MM.1S (cell line): ENCODE measurements at regions not wholly inside any gene's neighbourhood (a gene's known extent, or its start where the extent isn't known, plus 50 kb on each side); places are given as distances from the start of the nearest gene placed in this dataset.

ENCODE experiments used
- DNase-seq: peaks from one replicate; pipeline ENCODE4 v3.0.0-alpha.2; 2015
- H2AFZ ChIP-seq: fragments of 300-600 bp; sonication (generic); 2 replicates; pipeline ENCODE4 v1.6.0; 2016; ENCODE audit warnings: antibody characterized with exemption, low read length
- H3F3A ChIP-seq: fragments of 300-600 bp; sonication (generic); 2 replicates; pipeline ENCODE4 v1.6.1; 2016; ENCODE audit warnings: mild to moderate bottlenecking, antibody characterized with exemption, low read length, moderate library complexity, mixed read lengths; ENCODE audit not compliant: insufficient read depth
- H3K27ac ChIP-seq: fragments of 300-600 bp; sonication (generic); 2 replicates; pipeline ENCODE4 v1.5.1; 2016; ENCODE audit warnings: mild to moderate bottlenecking, low read length
- H3K27me3 ChIP-seq: fragments of 300-600 bp; sonication (generic); replicated peaks from 2 replicates; pipeline ENCODE4 v1.6.0; 2016; ENCODE audit warnings: low read length; ENCODE audit not compliant: insufficient read depth
- H3K36me3 ChIP-seq: fragments of 300-600 bp; sonication (generic); replicated peaks from 2 replicates; pipeline ENCODE4 v1.6.1; 2016; ENCODE audit warnings: mild to moderate bottlenecking, low read length, mixed read lengths; ENCODE audit not compliant: insufficient read depth
- H3K4me1 ChIP-seq: fragments of 300-600 bp; sonication (generic); 2 replicates; pipeline ENCODE4 v1.6.1; 2016; ENCODE audit warnings: low read length, mixed read lengths
- H3K4me2 ChIP-seq: fragments of 300-600 bp; sonication (generic); 2 replicates; pipeline ENCODE4 v1.6.0; 2016; ENCODE audit warnings: low read depth, low read length
- H3K4me3 ChIP-seq: fragments of 300-600 bp; sonication (generic); 2 replicates; pipeline ENCODE4 v1.5.1; 2016; ENCODE audit warnings: low read length, mixed read lengths
- H3K79me2 ChIP-seq: fragments of 300-600 bp; sonication (generic); 2 replicates; pipeline ENCODE4 v1.6.1; 2016; ENCODE audit warnings: mixed run types, low read length, mixed read lengths
- H3K9ac ChIP-seq: fragments of 300-600 bp; sonication (generic); 2 replicates; pipeline ENCODE4 v1.6.1; 2016; ENCODE audit warnings: low read length, mixed read lengths
- H3K9me2 ChIP-seq: fragments of 300-600 bp; sonication (generic); replicated peaks from 2 replicates; pipeline ENCODE4 v1.6.1; 2016; ENCODE audit warnings: mild to moderate bottlenecking, low read length, mixed read lengths; ENCODE audit not compliant: insufficient read depth
- H3K9me3 ChIP-seq: fragments of 300-600 bp; sonication (generic); replicated peaks from 2 replicates; pipeline ENCODE4 v1.6.1; 2016; ENCODE audit warnings: mild to moderate bottlenecking, low read length, mixed read lengths; ENCODE audit not compliant: insufficient read depth
- H4K20me1 ChIP-seq: fragments of 300-600 bp; sonication (generic); 2 replicates; pipeline ENCODE4 v1.6.1; 2016; ENCODE audit warnings: mild to moderate bottlenecking, low read length, moderate library complexity, mixed read lengths; ENCODE audit not compliant: insufficient read depth
- EZH2 ChIP-seq: fragments of 300-600 bp; sonication (generic); optimal IDR thresholded peaks from 2 replicates; pipeline ENCODE3; 2017; ENCODE audit warnings: low read depth, mild to moderate bottlenecking, antibody characterized with exemption, low read length, mixed read lengths
- EZH2phosphoT487 ChIP-seq: fragments of 300-600 bp; sonication (generic); IDR thresholded peaks from 2 replicates; pipeline ENCODE4 v1.6.1; 2018; ENCODE audit warnings: antibody characterized with exemption, low read length
- TF ChIP-seq, protein P1 (sequence below): fragments of 300-600 bp; sonication (generic); IDR thresholded peaks from 2 replicates; pipeline ENCODE4 v1.5.1; 2016; ENCODE audit warnings: antibody characterized with exemption, low read length, mixed read lengths

DNA sequence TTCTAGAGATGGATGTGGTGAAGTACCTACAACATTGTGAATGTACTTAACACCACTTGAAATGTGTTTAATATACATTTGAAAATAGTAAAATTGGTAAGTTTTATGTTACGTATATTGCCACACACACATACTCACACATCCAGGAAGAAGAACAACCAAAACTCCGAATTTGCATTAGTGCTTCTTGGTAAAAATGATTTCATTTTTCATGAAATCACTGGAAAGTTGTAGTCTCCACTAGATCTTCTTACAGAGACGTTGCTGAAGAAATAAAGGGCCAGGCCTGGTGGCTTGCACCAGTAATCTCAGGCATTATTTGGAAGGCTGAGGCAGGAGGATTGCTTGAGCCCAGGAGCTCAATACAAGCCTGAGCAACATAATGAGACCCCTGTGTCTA, 118.6 kb upstream of the ZNF608 start:
- Histone ChIP-seq H3K36me3 (no peaks in the 10 kb centered on the region), H3K27ac (no peak overlapping the region), H3K4me1 (no peaks in the 10 kb centered on the region), H3K9ac (no peak overlapping the region), H3K4me2 (no peak overlapping the region), H3F3A (no peaks in the 10 kb centered on the region), H3K4me3 (no peak overlapping the region), H3K27me3 (no peaks in the 10 kb centered on the region), H2AFZ (no peak overlapping the region), H3K9me3 (no peaks in the 10 kb centered on the region), H3K79me2 (no peaks in the 10 kb centered on the region), H3K9me2 (no peaks in the 10 kb centered on the region), H4K20me1 (no peaks in the 10 kb centered on the region)
- no peak for DNase-seq
- no peak for TF ChIP-seq EZH2phosphoT487
- TF ChIP-seq, protein P1, sequence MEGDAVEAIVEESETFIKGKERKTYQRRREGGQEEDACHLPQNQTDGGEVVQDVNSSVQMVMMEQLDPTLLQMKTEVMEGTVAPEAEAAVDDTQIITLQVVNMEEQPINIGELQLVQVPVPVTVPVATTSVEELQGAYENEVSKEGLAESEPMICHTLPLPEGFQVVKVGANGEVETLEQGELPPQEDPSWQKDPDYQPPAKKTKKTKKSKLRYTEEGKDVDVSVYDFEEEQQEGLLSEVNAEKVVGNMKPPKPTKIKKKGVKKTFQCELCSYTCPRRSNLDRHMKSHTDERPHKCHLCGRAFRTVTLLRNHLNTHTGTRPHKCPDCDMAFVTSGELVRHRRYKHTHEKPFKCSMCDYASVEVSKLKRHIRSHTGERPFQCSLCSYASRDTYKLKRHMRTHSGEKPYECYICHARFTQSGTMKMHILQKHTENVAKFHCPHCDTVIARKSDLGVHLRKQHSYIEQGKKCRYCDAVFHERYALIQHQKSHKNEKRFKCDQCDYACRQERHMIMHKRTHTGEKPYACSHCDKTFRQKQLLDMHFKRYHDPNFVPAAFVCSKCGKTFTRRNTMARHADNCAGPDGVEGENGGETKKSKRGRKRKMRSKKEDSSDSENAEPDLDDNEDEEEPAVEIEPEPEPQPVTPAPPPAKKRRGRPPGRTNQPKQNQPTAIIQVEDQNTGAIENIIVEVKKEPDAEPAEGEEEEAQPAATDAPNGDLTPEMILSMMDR, result no peak
- no peak for TF ChIP-seq EZH2

GRCh38 chr5:124865603-124866354, 119.3 kb upstream of the ZNF608 start:
- Histone ChIP-seq H2AFZ (no peak overlapping the region), H3K9me2 (no peaks in the 10 kb centered on the region), H4K20me1 (no peaks in the 10 kb centered on the region), H3K9ac (no peak overlapping the region), H3F3A (no peaks in the 10 kb centered on the region), H3K27ac (no peak overlapping the region), H3K4me1 (no peaks in the 10 kb centered on the region), H3K27me3 (no peaks in the 10 kb centered on the region), H3K36me3 (no peaks in the 10 kb centered on the region), H3K79me2 (no peaks in the 10 kb centered on the region), H3K4me2 (no peak overlapping the region), H3K9me3 (no peaks in the 10 kb centered on the region), H3K4me3 (no peak overlapping the region)
- no peak for DNase-seq
- TF ChIP-seq, protein P1, result no peak
- no peak for TF ChIP-seq EZH2
- no peak for TF ChIP-seq EZH2phosphoT487

GRCh38 chr5:124866355-124867136, 120.1 kb upstream of the ZNF608 start:
- DNase-seq, result no peak
- TF ChIP-seq, protein P1, result no peak
- TF ChIP-seq EZH2, result no peak
- no peak for TF ChIP-seq EZH2phosphoT487
- no peaks in the 10 kb centered on the region for H4K20me1 ChIP-seq
- no peak overlapping the region for H3K27ac ChIP-seq
- H3K4me1 ChIP-seq, result no peaks in the 10 kb centered on the region
- no peaks in the 10 kb centered on the region for H3K27me3 ChIP-seq
- no peak overlapping the region for H2AFZ ChIP-seq
- no peaks in the 10 kb centered on the region for H3K9me2 ChIP-seq
- no peak overlapping the region for H3K9ac ChIP-seq
- no peaks in the 10 kb centered on the region for H3K79me2 ChIP-seq
- no peaks in the 10 kb centered on the region for H3F3A ChIP-seq
- H3K9me3 ChIP-seq, result no peaks in the 10 kb centered on the region
- H3K4me2 ChIP-seq, result no peak overlapping the region
- H3K4me3 ChIP-seq, result no peak overlapping the region
- H3K36me3 ChIP-seq, result no peaks in the 10 kb centered on the region
